Naive thymus-derived CD8-positive, alpha-beta T cell (primary cell): ENCODE measurements at regions not wholly inside any gene's neighbourhood (a gene's known extent, or its start where the extent isn't known, plus 50 kb on each side); places are given as distances from the start of the nearest gene placed in this dataset.

Experiments
- ATAC-seq, 2 donors: fragments of 150-1000 bp; cut with Tn5 transposase in 1 of 2; sonication (Bioruptor Pico), chemical (Tn5 transposase) in 1 of 2; 1 replicate in 1 of 2; 2 replicates in 1 of 2; pipeline ENCODE4 v1.10.0; 2021; ENCODE audit warnings: mild to moderate bottlenecking in 2 of 2, moderate library complexity in 2 of 2
- POLR2A ChIA-PET: fragments of 350-600 bp; sonication (Branson Sonifier 250); formaldehyde crosslinking; loops from one replicate; lab custom pipeline; 2021; ENCODE audit warnings: antibody characterized with exemption; lab: Charles Lee
- DNase-seq, 10 donors: peaks; one replicate each; pipeline versions ENCODE4 v3.0.0 to v3.0.0-alpha.2; 2020 to 2022
- H3K27ac Mint-ChIP-seq, 10 donors: one replicate each; pipeline ENCODE4 v1.8.0; 2020 to 2022; ENCODE audit warnings: mild to moderate bottlenecking in 10 of 10, mixed read lengths in 10 of 10, moderate library complexity in 4 of 10, inconsistent platforms in 1 of 10
- H3K27me3 Mint-ChIP-seq, 5 donors: one replicate each; pipeline ENCODE4 v1.8.0; 2021 to 2022; ENCODE audit warnings: mixed read lengths in 5 of 5
- H3K36me3 Mint-ChIP-seq, 3 donors: one replicate each; pipeline ENCODE4 v1.8.0; 2020 to 2022; ENCODE audit warnings: mixed read lengths in 3 of 3, mild to moderate bottlenecking in 2 of 3, inconsistent platforms in 1 of 3
- H3K4me1 Mint-ChIP-seq, 4 donors: one replicate each; pipeline ENCODE4 v1.8.0; 2021 to 2022; ENCODE audit warnings: mixed read lengths in 4 of 4
- H3K4me3 Mint-ChIP-seq, 10 donors: one replicate each; pipeline ENCODE4 v1.8.0; 2020 to 2022; ENCODE audit warnings: mild to moderate bottlenecking in 10 of 10, mixed read lengths in 10 of 10, moderate library complexity in 6 of 10, inconsistent platforms in 1 of 10
- H3K9me3 Mint-ChIP-seq, 9 donors: one replicate each; pipeline ENCODE4 v1.8.0; 2020 to 2022; ENCODE audit warnings: mixed read lengths in 9 of 9, mild to moderate bottlenecking in 3 of 9, inconsistent platforms in 1 of 9, moderate library complexity in 1 of 9

- DNase-seq (no peak), ATAC-seq (no peak)
- no peak overlapping the region for H3K4me3 Mint-ChIP-seq
- H3K27me3 Mint-ChIP-seq = peaks cover 0 to 7% (median 1%) of the 10 kb centered on the region in 5 donors
- H3K36me3 Mint-ChIP-seq = no peaks in the 10 kb centered on the region
- POLR2A ChIA-PET = no interaction called here
- no peaks in the 10 kb centered on the region for H3K4me1 Mint-ChIP-seq
- H3K27ac Mint-ChIP-seq = no peak overlapping the region
- peaks cover 0 to 11% (median 0%) of the 10 kb centered on the region in 9 donors for H3K9me3 Mint-ChIP-seq
These were observed 528.2 kb downstream of the LMO7 start for GRCh38 chr13:76164290-76164689.

GRCh38 chr13:76163761-76164160, 527.6 kb downstream of the LMO7 start:
- Mint-ChIP-seq H3K4me3 (no peak overlapping the region), H3K4me1 (no peaks in the 10 kb centered on the region), H3K27me3 (peaks cover 0 to 7% (median 0%) of the 10 kb centered on the region in 5 donors), H3K9me3 (peaks cover 0 to 9% (median 0%) of the 10 kb centered on the region in 9 donors), H3K36me3 (no peaks in the 10 kb centered on the region), H3K27ac (no peak overlapping the region)
- ATAC-seq = no peak
- DNase-seq = no peak
- POLR2A ChIA-PET = no interaction called here

- POLR2A ChIA-PET = no interaction called here
- H3K9me3 Mint-ChIP-seq = no peaks in the 10 kb centered on the region
- DNase-seq (no peak), ATAC-seq (no peak)
- H3K27me3 Mint-ChIP-seq = peaks cover 0 to 7% (median 0%) of the 10 kb centered on the region in 5 donors
- H3K4me3 Mint-ChIP-seq = no peak overlapping the region
- no peaks in the 10 kb centered on the region for H3K4me1 Mint-ChIP-seq
- H3K36me3 Mint-ChIP-seq = no peaks in the 10 kb centered on the region
- no peak overlapping the region for H3K27ac Mint-ChIP-seq
These were observed 525.1 kb downstream of the LMO7 start for GRCh38 chr13:76160961-76161925.

- POLR2A ChIA-PET = no interaction called here
- no peak overlapping the region for H3K27ac Mint-ChIP-seq
- DNase-seq = no peak
- H3K9me3 Mint-ChIP-seq = no peaks in the 10 kb centered on the region
- no peaks in the 10 kb centered on the region for H3K4me1 Mint-ChIP-seq
- H3K36me3 Mint-ChIP-seq = no peaks in the 10 kb centered on the region
- ATAC-seq = no peak
- no peak overlapping the region for H3K4me3 Mint-ChIP-seq
- peaks cover 0 to 7% (median 0%) of the 10 kb centered on the region in 5 donors for H3K27me3 Mint-ChIP-seq
These were observed 524.4 kb downstream of the LMO7 start for GRCh38 chr13:76160506-76160905.

GRCh38 chr13:76157926-76158325, 521.8 kb downstream of the LMO7 start:
- no peak for ATAC-seq
- no peaks in the 10 kb centered on the region for H3K9me3 Mint-ChIP-seq
- POLR2A ChIA-PET = no interaction called here

GRCh38 chr13:76153239-76153638, 517.1 kb downstream of the LMO7 start:
- H3K9me3 Mint-ChIP-seq = no peaks in the 10 kb centered on the region
- no peak overlapping the region for H3K4me3 Mint-ChIP-seq
- POLR2A ChIA-PET = no interaction called here

More at GRCh38 chr13:76157926-76158325, 521.8 kb downstream of the LMO7 start:
- H3K4me1 Mint-ChIP-seq = no peaks in the 10 kb centered on the region
- H3K4me3 Mint-ChIP-seq = no peak overlapping the region
- no peak for DNase-seq
- peaks cover 0 to 6% (median 0%) of the 10 kb centered on the region in 5 donors for H3K27me3 Mint-ChIP-seq
- no peak overlapping the region for H3K27ac Mint-ChIP-seq
- no peaks in the 10 kb centered on the region for H3K36me3 Mint-ChIP-seq

GRCh38 chr13:76148926-76149325, 512.8 kb downstream of the LMO7 start:
- DNase-seq = no peak
- H3K4me3 Mint-ChIP-seq = no peak overlapping the region
- H3K4me1 Mint-ChIP-seq = no peaks in the 10 kb centered on the region
- peaks cover 0 to 2% (median 0%) of the 10 kb centered on the region in 9 donors for H3K9me3 Mint-ChIP-seq
- POLR2A ChIA-PET = no interaction called here
- no peak overlapping the region for H3K27ac Mint-ChIP-seq
- H3K27me3 Mint-ChIP-seq = peaks cover 0 to 8% (median 0%) of the 10 kb centered on the region in 5 donors
- H3K36me3 Mint-ChIP-seq = no peaks in the 10 kb centered on the region
- ATAC-seq = no peak

More at GRCh38 chr13:76153239-76153638, 517.1 kb downstream of the LMO7 start:
- ATAC-seq (no peak), DNase-seq (no peak)
- H3K4me1 Mint-ChIP-seq = no peaks in the 10 kb centered on the region
- H3K27me3 Mint-ChIP-seq = peaks cover 0 to 7% (median 0%) of the 10 kb centered on the region in 5 donors
- no peak overlapping the region for H3K27ac Mint-ChIP-seq
- H3K36me3 Mint-ChIP-seq = no peaks in the 10 kb centered on the region

- Mint-ChIP-seq H3K9me3 (peaks cover 0 to 2% (median 0%) of the 10 kb centered on the region in 9 donors), H3K4me3 (no peak overlapping the region), H3K27me3 (peaks cover 0 to 7% (median 0%) of the 10 kb centered on the region in 5 donors), H3K27ac (no peak overlapping the region), H3K36me3 (no peaks in the 10 kb centered on the region), H3K4me1 (no peaks in the 10 kb centered on the region)
- POLR2A ChIA-PET = no interaction called here
- DNase-seq (no peak), ATAC-seq (no peak)
These were observed 512.2 kb downstream of the LMO7 start for GRCh38 chr13:76148374-76148773.

- H3K4me3 Mint-ChIP-seq = no peak overlapping the region
- ATAC-seq (no peak), DNase-seq (no peak)
- peaks cover 0 to 1% (median 0%) of the 10 kb centered on the region in 9 donors for H3K9me3 Mint-ChIP-seq
- no peak overlapping the region for H3K27ac Mint-ChIP-seq
- no peaks in the 10 kb centered on the region for H3K36me3 Mint-ChIP-seq
- POLR2A ChIA-PET = no interaction called here
- H3K4me1 Mint-ChIP-seq = no peaks in the 10 kb centered on the region
- H3K27me3 Mint-ChIP-seq = peaks cover 0 to 7% (median 0%) of the 10 kb centered on the region in 5 donors
These were observed 496.4 kb downstream of the LMO7 start for GRCh38 chr13:76132532-76132931.

GRCh38 chr13:76131551-76131950, 495.4 kb downstream of the LMO7 start:
- Mint-ChIP-seq H3K36me3 (no peaks in the 10 kb centered on the region), H3K27ac (no peak overlapping the region), H3K4me1 (no peaks in the 10 kb centered on the region), H3K27me3 (peaks cover 0 to 7% (median 0%) of the 10 kb centered on the region in 5 donors), H3K9me3 (peaks cover 0 to 1% (median 0%) of the 10 kb centered on the region in 9 donors), H3K4me3 (no peak overlapping the region)
- DNase-seq (no peak), ATAC-seq (no peak)
- POLR2A ChIA-PET = no interaction called here

GRCh38 chr13:76129305-76130000, 493.3 kb downstream of the LMO7 start:
- peaks cover 0 to 16% (median 5%) of the 10 kb centered on the region in 9 donors for H3K9me3 Mint-ChIP-seq
- DNase-seq (no peak), ATAC-seq (no peak)
- H3K4me3 Mint-ChIP-seq = no peak overlapping the region
- POLR2A ChIA-PET = no interaction called here
- H3K27ac Mint-ChIP-seq = no peak overlapping the region
- H3K36me3 Mint-ChIP-seq = peaks cover 0 to 5% (median 0%) of the 10 kb centered on the region in 3 donors
- peaks cover 0 to 7% (median 0%) of the 10 kb centered on the region in 5 donors for H3K27me3 Mint-ChIP-seq
- no peaks in the 10 kb centered on the region for H3K4me1 Mint-ChIP-seq

- H3K4me1 Mint-ChIP-seq = no peaks in the 10 kb centered on the region
- H3K27me3 Mint-ChIP-seq = peaks cover 0 to 5% (median 0%) of the 10 kb centered on the region in 5 donors
- H3K4me3 Mint-ChIP-seq = no peak overlapping the region
- H3K36me3 Mint-ChIP-seq = peaks cover 0 to 13% (median 0%) of the 10 kb centered on the region in 3 donors
- H3K9me3 Mint-ChIP-seq = peaks cover 6 to 31% (median 17%) of the 10 kb centered on the region in 9 donors
- DNase-seq (no peak), ATAC-seq (no peak)
- POLR2A ChIA-PET = no interaction called here
- H3K27ac Mint-ChIP-seq = no peak overlapping the region
These were observed 491.8 kb downstream of the LMO7 start for GRCh38 chr13:76127922-76128321.

GRCh38 chr13:76123548-76123947, 487.4 kb downstream of the LMO7 start:
- peaks cover 12 to 57% (median 34%) of the 10 kb centered on the region in 9 donors for H3K9me3 Mint-ChIP-seq
- POLR2A ChIA-PET = no interaction called here
- no peak overlapping the region for H3K4me3 Mint-ChIP-seq
- no peaks in the 10 kb centered on the region for H3K27me3 Mint-ChIP-seq
- H3K27ac Mint-ChIP-seq = no peak overlapping the region
- no peaks in the 10 kb centered on the region for H3K4me1 Mint-ChIP-seq
- ATAC-seq = no peak
- H3K36me3 Mint-ChIP-seq = peaks cover 0 to 19% (median 2%) of the 10 kb centered on the region in 3 donors
- DNase-seq = no peak
